K562 (cell line): ENCODE measurements at regions not wholly inside any gene's neighbourhood (a gene's known extent, or its start where the extent isn't known, plus 50 kb on each side); places are given as distances from the start of the nearest gene placed in this dataset.

Experiments
- ATAC-seq: fragments of 200-7000 bp; cut with Tn5 transposase; 3 replicates; pipeline ENCODE4 v1.9.1; 2020; ENCODE audit warnings: moderate library complexity
- BruUV-seq: library from RNA; stranded (reverse); fragments of 400-500 nt; replicated peaks from 2 replicates; lab custom pipeline; 2021; lab: Mats Ljungman, UMichigan
- CTCF ChIA-PET: fragments of 300-600 bp; formaldehyde crosslinking; extraction: SDS; loops from one replicate; lab custom pipeline; 2021; ENCODE audit warnings: low intra/inter-chr PET ratio; lab: Yijun Ruan, JAX
- POLR2A ChIA-PET: fragments of 300-600, 350-650 bp; sonication (Branson Sonifier 250); formaldehyde crosslinking; extraction: SDS; loops from one replicate; lab custom pipeline; 2021; ENCODE audit warnings: antibody characterized with exemption, inconsistent platforms; lab: Yijun Ruan, JAX
- DNase-seq, 4 experiments: peaks; one replicate each; pipeline versions ENCODE4 v3.0.0 to v3.0.0-alpha.2; 2011 to 2018; ENCODE audit warnings: low spot score in 3 of 4, mixed read lengths in 3 of 4; ENCODE audit errors: extremely low read depth in 1 of 4
- FAIRE-seq: peaks from 2 replicates; lab custom pipeline; 2011; peaks lifted over from hg19 to GRCh38; lab: Jason Lieb, UNC
- H2AFZ ChIP-seq: 2 replicates; pipeline ENCODE4 v1.6.0; 2011; ENCODE audit warnings: low read depth, low read length, control low read depth, inconsistent platforms
- H3K27ac ChIP-seq: fragments of 200-600 bp; 3 replicates; pipeline ENCODE4 v1.8.0; 2011; ENCODE audit warnings: low read depth, mild to moderate bottlenecking, control low read depth, inconsistent platforms, low read length, moderate library complexity, mixed read lengths; ENCODE audit errors: extremely low read depth
- H3K27me3 ChIP-seq, 2 experiments: fragments of 300-600 bp in 1 of 2; 2 replicates in 1 of 2; 3 replicates in 1 of 2; pipeline versions ENCODE4 v1.6.0 to v1.8.0; 2011; ENCODE audit warnings: inconsistent platforms in 2 of 2, low read length in 2 of 2, mild to moderate bottlenecking in 1 of 2, mixed read lengths in 1 of 2, moderate library complexity in 1 of 2; ENCODE audit not compliant: control insufficient read depth in 2 of 2, insufficient read depth in 2 of 2
- H3K36me3 ChIP-seq: fragments of 300-600 bp; 3 replicates; pipeline ENCODE4 v1.8.0; 2011; ENCODE audit warnings: mild to moderate bottlenecking, low read length, inconsistent platforms; ENCODE audit not compliant: control insufficient read depth, insufficient read depth
- H3K4me1 ChIP-seq, 2 experiments: fragments of 200-600 bp in 1 of 2; replicated peaks in 1 of 2; 2 replicates in 1 of 2; 3 replicates in 1 of 2; pipeline versions ENCODE4 v1.5.1 to v1.8.0; 2011; ENCODE audit warnings: inconsistent platforms in 2 of 2, low read length in 2 of 2, mild to moderate bottlenecking in 1 of 2, mixed read lengths in 1 of 2, moderate library complexity in 1 of 2; ENCODE audit not compliant: control insufficient read depth in 2 of 2, insufficient read depth in 2 of 2
- H3K4me2 ChIP-seq: 2 replicates; pipeline ENCODE4 v1.6.1; 2011; ENCODE audit warnings: low read length, control low read depth, inconsistent platforms, mixed read lengths; ENCODE audit not compliant: insufficient read depth
- H3K4me3 ChIP-seq: fragments of 200-600 bp; sonication (generic), shearing (Covaris generic); 2 replicates; pipeline ENCODE4 v1.5.1; 2016; ENCODE audit warnings: control low read depth, inconsistent platforms
- H3K79me2 ChIP-seq: fragments of 200-600 bp; 3 replicates; pipeline ENCODE4 v1.8.0; 2011; ENCODE audit warnings: low read length, inconsistent platforms; ENCODE audit not compliant: control insufficient read depth, insufficient read depth
- H3K9ac ChIP-seq, 2 experiments: 2 replicates each; pipeline versions ENCODE4 v1.6.0 to v1.6.1; 2011; ENCODE audit warnings: low read depth in 2 of 2, low read length in 2 of 2, control low read depth in 1 of 2, inconsistent platforms in 1 of 2, mild to moderate bottlenecking in 1 of 2, mixed read lengths in 1 of 2; ENCODE audit not compliant: insufficient read depth in 1 of 2
- H3K9me1 ChIP-seq: one replicate; pipeline ENCODE4 v1.6.0; 2011; ENCODE audit warnings: inconsistent platforms, mild to moderate bottlenecking, low read length, moderate library complexity; ENCODE audit not compliant: control insufficient read depth, insufficient read depth
- H3K9me3 ChIP-seq: replicated peaks from 2 replicates; pipeline ENCODE4 v1.5.1; 2011; ENCODE audit warnings: low read depth, low read length, inconsistent platforms; ENCODE audit not compliant: control insufficient read depth, insufficient read depth
- H4K20me1 ChIP-seq: replicated peaks from 2 replicates; pipeline ENCODE4 v1.6.1; 2011; ENCODE audit warnings: low read length, inconsistent platforms, mixed read lengths; ENCODE audit not compliant: control insufficient read depth, insufficient read depth
- BHLHE40 ChIP-seq: IDR thresholded peaks from 2 replicates; pipeline ENCODE4 v1.6.1; 2011; ENCODE audit warnings: low read length, improper control_type of control experiment
- DPF2 ChIP-seq: fragments of 450-650 bp; IDR thresholded peaks from 2 replicates; pipeline ENCODE4 v1.6.1; 2016
- HDAC8 ChIP-seq: fragments of 450-650 bp; IDR thresholded peaks from 2 replicates; pipeline ENCODE4 v1.6.1; 2016; ENCODE audit warnings: mild to moderate bottlenecking, missing genetic modification characterization, moderate library complexity, missing compliant biosample characterization
- HOXB6 ChIP-seq: fragments of 250-450 bp; sonication (Bioruptor Pico); IDR thresholded peaks from 2 replicates; pipeline ENCODE4 v1.5.1; 2022; ENCODE audit warnings: mild to moderate bottlenecking, borderline replicate concordance
- ILK ChIP-seq: fragments of 450-650 bp; IDR thresholded peaks from 2 replicates; pipeline ENCODE4 v1.6.1; 2016; ENCODE audit warnings: missing genetic modification characterization, low read depth, mild to moderate bottlenecking, missing compliant biosample characterization, moderate library complexity, borderline replicate concordance
- NFATC3 ChIP-seq: fragments of 450-650 bp; IDR thresholded peaks from 2 replicates; pipeline ENCODE4 v1.6.1; 2017; ENCODE audit warnings: mild to moderate bottlenecking
- SMAD3 ChIP-seq: fragments of 450-650 bp; formaldehyde crosslinking; conservative IDR thresholded peaks from 2 replicates; pipeline ENCODE4 v1.4.0; 2020; ENCODE audit warnings: mild to moderate bottlenecking
- TAF9B ChIP-seq: fragments of 450-650 bp; IDR thresholded peaks from 2 replicates; pipeline ENCODE4 v1.6.1; 2018; ENCODE audit warnings: mild to moderate bottlenecking; ENCODE audit not compliant: partially characterized antibody
- YY1 ChIP-seq, 3 experiments: IDR thresholded peaks; 2 replicates each; pipeline ENCODE4 v1.6.1; 2011; ENCODE audit warnings: low read length in 2 of 3, mild to moderate bottlenecking in 2 of 3, moderate library complexity in 2 of 3, borderline replicate concordance in 1 of 3, control low read depth in 1 of 3, low read depth in 1 of 3; ENCODE audit not compliant: insufficient read depth in 3 of 3, insufficient replicate concordance in 2 of 3, control insufficient read depth in 1 of 3, insufficient read length in 1 of 3; ENCODE audit errors: extremely low read depth in 1 of 3
- ZFPM2 ChIP-seq: fragments of 250-450 bp; sonication (Bioruptor Pico); IDR thresholded peaks from 2 replicates; pipeline ENCODE4 v1.5.1; 2022; ENCODE audit warnings: mild to moderate bottlenecking
- ZKSCAN1 ChIP-seq: fragments of 150-350 bp; IDR thresholded peaks from 2 replicates; pipeline ENCODE4 v1.6.1; 2016; ENCODE audit warnings: low read depth, low read length
- ZKSCAN3 ChIP-seq: fragments of 250-450 bp; sonication (Bioruptor Pico); IDR thresholded peaks from 2 replicates; pipeline ENCODE4 v1.4.0; 2020
- ZNF12 ChIP-seq: sonication (generic); formaldehyde crosslinking; IDR thresholded peaks from 2 replicates; pipeline ENCODE4 v1.4.0; 2020; ENCODE audit warnings: mild to moderate bottlenecking, missing genetic modification reagents
- ZNF146 ChIP-seq: IDR thresholded peaks from one replicate; pipeline ENCODE4 v1.6.1; 2018; ENCODE audit warnings: missing compliant biosample characterization; ENCODE audit not compliant: unreplicated experiment
- ZNF174 ChIP-seq: fragments of 250-450 bp; sonication (Bioruptor Pico); IDR thresholded peaks from 2 replicates; pipeline ENCODE4 v1.4.0; 2020; ENCODE audit warnings: mild to moderate bottlenecking
- WGBS: fragments of 100-300 bp; shearing (Covaris generic); methylation state at CpG from one replicate; pipeline ENCODE4 v1.1.6; 2016; ENCODE audit warnings: low coverage, mixed read lengths; ENCODE audit not compliant: insufficient coverage; ENCODE audit errors: missing lambda C conversion rate; 5-methylcytosine and 5-hydroxymethylcytosine counted together
- in situ Hi-C: fragments of 300-500 bp; cut with MboI; formaldehyde crosslinking; loops from 4 replicates; pipeline ENCODE4 v1.15.0; 2018; ENCODE audit warnings: inconsistent platforms, mixed read lengths
- intact Hi-C: fragments of 100-400 bp; cut with micrococcal nuclease; formaldehyde crosslinking; loops from 2 replicates; pipeline ENCODE4 v1.14.2; 2022
- TF ChIP-seq, protein P1 (sequence below): fragments of 250-450 bp; sonication (Bioruptor Pico); IDR thresholded peaks from 2 replicates; pipeline ENCODE4 v1.5.0; 2020; ENCODE audit warnings: mild to moderate bottlenecking, borderline replicate concordance

DNA sequence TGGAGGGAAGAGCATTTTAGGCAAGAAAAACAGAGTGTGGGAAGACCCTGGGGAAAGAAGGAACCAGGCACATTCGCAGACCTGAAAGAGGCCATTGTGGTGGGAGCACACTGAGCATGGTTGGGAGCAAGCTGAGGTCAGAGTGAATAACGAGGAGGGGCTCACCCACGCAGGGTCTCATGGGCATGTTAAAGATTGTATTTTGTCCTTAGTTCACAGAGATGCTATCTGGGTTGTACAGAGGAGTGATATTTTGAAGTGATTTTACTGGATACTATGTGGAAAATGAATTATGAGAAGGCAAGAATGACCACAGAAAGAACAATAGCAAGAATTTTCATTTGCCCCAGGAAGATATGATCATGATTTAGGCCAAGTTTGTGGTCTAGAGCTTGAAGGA lies 578.3 kb upstream of the NR5A2 start (continued):
- TF ChIP-seq HDAC8 (tag) (no peak), ZFPM2 (no peak), ZNF174 (CRISPR knock-in tag) (no peak), TAF9B (no peak), SMAD3 (CRISPR knock-in tag) (no peak)

DNA sequence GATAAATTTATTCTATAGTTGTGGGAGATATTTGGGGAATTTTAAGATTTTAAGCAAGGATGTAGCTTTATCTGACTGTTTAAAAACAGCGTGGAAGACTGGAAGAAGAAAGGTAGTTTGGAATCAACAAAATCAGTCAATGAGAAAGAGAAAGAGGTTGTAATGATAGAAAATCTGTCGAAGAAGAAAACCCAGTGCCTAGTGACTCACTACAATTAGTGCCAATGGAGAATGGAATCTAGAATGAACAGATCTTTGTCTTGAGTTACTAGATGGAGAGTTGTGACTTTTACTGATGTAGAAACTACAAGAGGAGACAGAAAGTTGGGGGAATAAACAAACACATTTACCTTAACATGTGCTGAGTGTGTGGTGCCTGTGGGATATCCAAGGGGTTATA lies 577.8 kb upstream of the NR5A2 start:
- ChIA-PET POLR2A (no interaction called here), CTCF (no interaction called here)
- Histone ChIP-seq H4K20me1 (no peaks in the 10 kb centered on the region), H3K36me3 (no peaks in the 10 kb centered on the region), H3K4me3 (no peak overlapping the region), H2AFZ (no peak overlapping the region), H3K9me1 (no peaks in the 10 kb centered on the region), H3K9me3 (0 out of 2 replicates have a peak, but pooled peaks cover 3% of the 10 kb centered on the region), H3K4me1 (no peaks in the 10 kb centered on the region), H3K4me2 (no peak overlapping the region), H3K27me3 (no peaks in the 10 kb centered on the region), H3K27ac (no peak overlapping the region), H3K9ac (no peak overlapping the region), H3K79me2 (no peaks in the 10 kb centered on the region)
- FAIRE-seq (no peak), ATAC-seq (no peak), DNase-seq (no peak)
- TF ChIP-seq DPF2 (no peak), YY1 (IDR thresholded peaks at IDR 0.05; ENCODE audit: borderline replicate concordance in 1 of 3, control insufficient read depth in 1 of 3, extremely low read depth in 1 of 3, insufficient read depth in 3 of 3, insufficient read length in 1 of 3, insufficient replicate concordance in 2 of 3, low read depth in 1 of 3, low read length in 2 of 3) (no peak), ZKSCAN3 (no peak), ZKSCAN1 (no peak), ILK (tag) (no peak), ZNF12 (no peak), NFATC3 (no peak), HOXB6 (CRISPR knock-in tag) (no peak), BHLHE40 (no peak), ZNF146 (no peak)
- TF ChIP-seq, protein P1, sequence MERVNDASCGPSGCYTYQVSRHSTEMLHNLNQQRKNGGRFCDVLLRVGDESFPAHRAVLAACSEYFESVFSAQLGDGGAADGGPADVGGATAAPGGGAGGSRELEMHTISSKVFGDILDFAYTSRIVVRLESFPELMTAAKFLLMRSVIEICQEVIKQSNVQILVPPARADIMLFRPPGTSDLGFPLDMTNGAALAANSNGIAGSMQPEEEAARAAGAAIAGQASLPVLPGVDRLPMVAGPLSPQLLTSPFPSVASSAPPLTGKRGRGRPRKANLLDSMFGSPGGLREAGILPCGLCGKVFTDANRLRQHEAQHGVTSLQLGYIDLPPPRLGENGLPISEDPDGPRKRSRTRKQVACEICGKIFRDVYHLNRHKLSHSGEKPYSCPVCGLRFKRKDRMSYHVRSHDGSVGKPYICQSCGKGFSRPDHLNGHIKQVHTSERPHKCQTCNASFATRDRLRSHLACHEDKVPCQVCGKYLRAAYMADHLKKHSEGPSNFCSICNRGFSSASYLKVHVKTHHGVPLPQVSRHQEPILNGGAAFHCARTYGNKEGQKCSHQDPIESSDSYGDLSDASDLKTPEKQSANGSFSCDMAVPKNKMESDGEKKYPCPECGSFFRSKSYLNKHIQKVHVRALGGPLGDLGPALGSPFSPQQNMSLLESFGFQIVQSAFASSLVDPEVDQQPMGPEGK (CRISPR knock-in tag) = no peak
- 2% methylated on average over 2 of the region's 2 CpGs for WGBS
- in situ Hi-C loops = no loop called here
- intact Hi-C loops = no loop called here
- no TSS peak for BruUV-seq
